ENCODE measurements at regions not wholly inside any gene's neighbourhood (a gene's known extent, or its start where the extent isn't known, plus 50 kb on each side); places are given as distances from the start of the nearest gene placed in this dataset.

GRCh38 chr19:30891051-30891450 is 458.2 kb downstream of the TSHZ3 start:
- Histone ChIP-seq H3K79me2 (replicated peaks; ENCODE audit: insufficient read depth, low read length) (no peaks in the 10 kb centered on the region), H2AFZ (ENCODE audit: low read depth, low read length) (no peak overlapping the region), H4K20me1 (ENCODE audit: insufficient read depth) (no peaks in the 10 kb centered on the region), H3F3A (ENCODE audit: insufficient read depth, low read length, poor library complexity, severe bottlenecking) (no peaks in the 10 kb centered on the region), H3K9me2 (ENCODE audit: insufficient read depth, low read length) (no peaks in the 10 kb centered on the region), H3K4me3 (ENCODE audit: low read length) (no peak overlapping the region), H3K9ac (ENCODE audit: low read length) (no peak overlapping the region), H3K27ac (ENCODE audit: low read length) (no peak overlapping the region), H3K27me3 (ENCODE audit: insufficient read depth, low read depth, low read length) (no peaks in the 10 kb centered on the region), H3K36me3 (ENCODE audit: insufficient read depth, low read length) (no peaks in the 10 kb centered on the region), H3K4me2 (ENCODE audit: low read length) (no peak overlapping the region), H3K9me3 (ENCODE audit: low read length) (no peaks in the 10 kb centered on the region)
- TF ChIP-seq CTCF (IDR thresholded peaks at IDR 0.05; ENCODE audit: poor library complexity, severe bottlenecking) (no peak), REST (IDR thresholded peaks at IDR 0.05; ENCODE audit: borderline replicate concordance) (no peak), EZH2 (IDR thresholded peaks at IDR 0.05; ENCODE audit: borderline replicate concordance, insufficient read depth, low read length, poor library complexity, severe bottlenecking) (no peak), TAF1 (IDR thresholded peaks at IDR 0.05; ENCODE audit: low read depth) (no peak), POLR2AphosphoS5 (IDR thresholded peaks at IDR 0.05) (no peak), EP300 (conservative IDR thresholded peaks at IDR 0.05; ENCODE audit: poor library complexity, severe bottlenecking) (no peak)

GRCh38 chr19:30890033-30890432 is 459.2 kb downstream of the TSHZ3 start:
- Histone ChIP-seq H3K4me2 (ENCODE audit: low read length) (no peak overlapping the region), H3K27ac (ENCODE audit: low read length) (no peak overlapping the region), H3K9me2 (ENCODE audit: insufficient read depth, low read length) (no peaks in the 10 kb centered on the region), H2AFZ (ENCODE audit: low read depth, low read length) (no peak overlapping the region), H3K36me3 (ENCODE audit: insufficient read depth, low read length) (no peaks in the 10 kb centered on the region), H4K20me1 (ENCODE audit: insufficient read depth) (no peaks in the 10 kb centered on the region), H3K27me3 (ENCODE audit: insufficient read depth, low read depth, low read length) (no peaks in the 10 kb centered on the region), H3K79me2 (replicated peaks; ENCODE audit: insufficient read depth, low read length) (no peaks in the 10 kb centered on the region), H3F3A (ENCODE audit: insufficient read depth, low read length, poor library complexity, severe bottlenecking) (no peaks in the 10 kb centered on the region), H3K4me3 (ENCODE audit: low read length) (no peak overlapping the region), H3K9ac (ENCODE audit: low read length) (no peak overlapping the region), H3K9me3 (ENCODE audit: low read length) (no peaks in the 10 kb centered on the region)
- TF ChIP-seq POLR2AphosphoS5 (IDR thresholded peaks at IDR 0.05): no peak
- TF ChIP-seq EP300 (conservative IDR thresholded peaks at IDR 0.05; ENCODE audit: poor library complexity, severe bottlenecking): no peak
- TF ChIP-seq SMC3 (conservative IDR thresholded peaks at IDR 0.05; ENCODE audit: poor library complexity): no peak
- no peak for TF ChIP-seq RAD21 (conservative IDR thresholded peaks at IDR 0.05)
- TF ChIP-seq EZH2 (IDR thresholded peaks at IDR 0.05; ENCODE audit: borderline replicate concordance, insufficient read depth, low read length, poor library complexity, severe bottlenecking): no peak
- TF ChIP-seq MXI1 (conservative IDR thresholded peaks at IDR 0.05; ENCODE audit: poor library complexity, severe bottlenecking): no peak

- Histone ChIP-seq H3K27ac (ENCODE audit: low read length) (no peak overlapping the region), H3K27me3 (ENCODE audit: insufficient read depth, low read depth, low read length) (no peaks in the 10 kb centered on the region), H3K9me2 (ENCODE audit: insufficient read depth, low read length) (no peaks in the 10 kb centered on the region), H2AFZ (ENCODE audit: low read depth, low read length) (no peak overlapping the region), H3K9me3 (ENCODE audit: low read length) (no peaks in the 10 kb centered on the region), H4K20me1 (ENCODE audit: insufficient read depth) (no peaks in the 10 kb centered on the region), H3K4me3 (ENCODE audit: low read length) (no peak overlapping the region), H3K9ac (ENCODE audit: low read length) (no peak overlapping the region), H3K4me2 (ENCODE audit: low read length) (no peak overlapping the region), H3K36me3 (ENCODE audit: insufficient read depth, low read length) (no peaks in the 10 kb centered on the region), H3K79me2 (replicated peaks; ENCODE audit: insufficient read depth, low read length) (no peaks in the 10 kb centered on the region), H3F3A (ENCODE audit: insufficient read depth, low read length, poor library complexity, severe bottlenecking) (no peaks in the 10 kb centered on the region)
- TF ChIP-seq EP300 (conservative IDR thresholded peaks at IDR 0.05; ENCODE audit: poor library complexity, severe bottlenecking): no peak
- no peak for TF ChIP-seq CTCF (IDR thresholded peaks at IDR 0.05; ENCODE audit: poor library complexity, severe bottlenecking)
- no peak for TF ChIP-seq RAD21 (conservative IDR thresholded peaks at IDR 0.05)
- no peak for TF ChIP-seq TAF1 (IDR thresholded peaks at IDR 0.05; ENCODE audit: low read depth)
- no peak for TF ChIP-seq REST (IDR thresholded peaks at IDR 0.05; ENCODE audit: borderline replicate concordance)
- TF ChIP-seq POLR2AphosphoS5 (IDR thresholded peaks at IDR 0.05): no peak
- TF ChIP-seq SMC3 (conservative IDR thresholded peaks at IDR 0.05; ENCODE audit: poor library complexity): no peak
- TF ChIP-seq MXI1 (conservative IDR thresholded peaks at IDR 0.05; ENCODE audit: poor library complexity, severe bottlenecking): no peak
- no peak for TF ChIP-seq EZH2 (IDR thresholded peaks at IDR 0.05; ENCODE audit: borderline replicate concordance, insufficient read depth, low read length, poor library complexity, severe bottlenecking)
These were observed 460.3 kb downstream of the TSHZ3 start for GRCh38 chr19:30888937-30889336.

All from neural cell (in vitro differentiated cells).